ENCODE measurements at regions not wholly inside any gene's neighbourhood (a gene's known extent, or its start where the extent isn't known, plus 50 kb on each side); places are given as distances from the start of the nearest gene placed in this dataset.

GRCh38 chr12:74728006-74728405 is 190.4 kb downstream of the ATXN7L3B start:
- Histone ChIP-seq H3K36me3 (ENCODE audit: control insufficient read depth, insufficient read depth, low read length) (no peaks in the 10 kb centered on the region), H3K27me3 (ENCODE audit: control insufficient read depth, insufficient read depth, low read length) (no peaks in the 10 kb centered on the region), H3K9me3 (ENCODE audit: control insufficient read depth, insufficient read depth, low read length) (no peaks in the 10 kb centered on the region), H3K27ac (ENCODE audit: low read depth, low read length) (no peak overlapping the region), H3K4me1 (ENCODE audit: control insufficient read depth, insufficient read depth, low read length) (no peaks in the 10 kb centered on the region), H3K4me3 (ENCODE audit: low read depth, low read length) (no peak overlapping the region)
- DNase-seq (ENCODE audit: low read depth in 4 of 6, low spot score in 6 of 6) = no peak

GRCh38 chr12:74732164-74732784 is 194.6 kb downstream of the ATXN7L3B start:
- DNase-seq (ENCODE audit: low read depth in 4 of 6, low spot score in 6 of 6) = peak in 1 of 6 donors; percentile 19
- Histone ChIP-seq H3K4me3 (ENCODE audit: low read depth, low read length) (no peak overlapping the region), H3K27me3 (ENCODE audit: control insufficient read depth, insufficient read depth, low read length) (no peaks in the 10 kb centered on the region), H3K9me3 (ENCODE audit: control insufficient read depth, insufficient read depth, low read length) (no peaks in the 10 kb centered on the region), H3K27ac (ENCODE audit: low read depth, low read length) (no peak overlapping the region), H3K4me1 (ENCODE audit: control insufficient read depth, insufficient read depth, low read length) (no peaks in the 10 kb centered on the region), H3K36me3 (ENCODE audit: control insufficient read depth, insufficient read depth, low read length) (no peaks in the 10 kb centered on the region)
- WGBS (ENCODE audit: insufficient coverage) = no CpG with 5 or more reads among the region's 5 CpGs

- no peaks in the 10 kb centered on the region for H3K9me3 ChIP-seq (ENCODE audit: control insufficient read depth, insufficient read depth, low read length)
- H3K27me3 ChIP-seq (ENCODE audit: control insufficient read depth, insufficient read depth, low read length) = no peaks in the 10 kb centered on the region
- DNase-seq (ENCODE audit: low read depth in 4 of 6, low spot score in 6 of 6) = peak in 2 of 6 donors; percentile 4 to 21
- no peaks in the 10 kb centered on the region for H3K36me3 ChIP-seq (ENCODE audit: control insufficient read depth, insufficient read depth, low read length)
- WGBS (ENCODE audit: insufficient coverage) = 35% methylated on average over 4 of the region's 5 CpGs
- H3K27ac ChIP-seq (ENCODE audit: low read depth, low read length) = no peak overlapping the region
- H3K4me3 ChIP-seq (ENCODE audit: low read depth, low read length) = no peak overlapping the region
- no peaks in the 10 kb centered on the region for H3K4me1 ChIP-seq (ENCODE audit: control insufficient read depth, insufficient read depth, low read length)
These were observed 195.2 kb downstream of the ATXN7L3B start for GRCh38 chr12:74732826-74733225.

GRCh38 chr12:74741112-74741511 is 203.5 kb downstream of the ATXN7L3B start:
- H3K27ac ChIP-seq (ENCODE audit: low read depth, low read length) = no peak overlapping the region
- H3K27me3 ChIP-seq (ENCODE audit: control insufficient read depth, insufficient read depth, low read length) = no peaks in the 10 kb centered on the region
- 93% methylated on average over 3 of the region's 4 CpGs for WGBS (ENCODE audit: insufficient coverage)
- no peak for DNase-seq (ENCODE audit: low read depth in 4 of 6, low spot score in 6 of 6)
- no peaks in the 10 kb centered on the region for H3K4me1 ChIP-seq (ENCODE audit: control insufficient read depth, insufficient read depth, low read length)
- no peaks in the 10 kb centered on the region for H3K9me3 ChIP-seq (ENCODE audit: control insufficient read depth, insufficient read depth, low read length)
- no peaks in the 10 kb centered on the region for H3K36me3 ChIP-seq (ENCODE audit: control insufficient read depth, insufficient read depth, low read length)
- no peak overlapping the region for H3K4me3 ChIP-seq (ENCODE audit: low read depth, low read length)

- H3K36me3 ChIP-seq (ENCODE audit: control insufficient read depth, insufficient read depth, low read length) = no peaks in the 10 kb centered on the region
- no peak overlapping the region for H3K4me3 ChIP-seq (ENCODE audit: low read depth, low read length)
- H3K27ac ChIP-seq (ENCODE audit: low read depth, low read length) = no peak overlapping the region
- no peaks in the 10 kb centered on the region for H3K4me1 ChIP-seq (ENCODE audit: control insufficient read depth, insufficient read depth, low read length)
- no peaks in the 10 kb centered on the region for H3K9me3 ChIP-seq (ENCODE audit: control insufficient read depth, insufficient read depth, low read length)
- no peaks in the 10 kb centered on the region for H3K27me3 ChIP-seq (ENCODE audit: control insufficient read depth, insufficient read depth, low read length)
- peak in 4 of 6 donors; percentile 6 to 84 (median 40) for DNase-seq (ENCODE audit: low read depth in 4 of 6, low spot score in 6 of 6)
These were observed 209.7 kb downstream of the ATXN7L3B start for GRCh38 chr12:74747305-74747704.

- Histone ChIP-seq H3K27me3 (ENCODE audit: control insufficient read depth, insufficient read depth, low read length) (no peaks in the 10 kb centered on the region), H3K4me1 (ENCODE audit: control insufficient read depth, insufficient read depth, low read length) (no peaks in the 10 kb centered on the region), H3K9me3 (ENCODE audit: control insufficient read depth, insufficient read depth, low read length) (no peaks in the 10 kb centered on the region), H3K36me3 (ENCODE audit: control insufficient read depth, insufficient read depth, low read length) (no peaks in the 10 kb centered on the region), H3K27ac (ENCODE audit: low read depth, low read length) (no peak overlapping the region), H3K4me3 (ENCODE audit: low read depth, low read length) (no peak overlapping the region)
- no peak for DNase-seq (ENCODE audit: low read depth in 4 of 6, low spot score in 6 of 6)
- no CpG with 5 or more reads among the region's 1 CpG for WGBS (ENCODE audit: insufficient coverage)
These were observed 213.8 kb downstream of the ATXN7L3B start for GRCh38 chr12:74751441-74751840.

GRCh38 chr12:74752215-74752614 is 214.6 kb downstream of the ATXN7L3B start:
- WGBS (ENCODE audit: insufficient coverage) = 94% methylated on average over 2 of the region's 3 CpGs
- H3K9me3 ChIP-seq (ENCODE audit: control insufficient read depth, insufficient read depth, low read length) = no peaks in the 10 kb centered on the region
- no peak for DNase-seq (ENCODE audit: low read depth in 4 of 6, low spot score in 6 of 6)
- no peaks in the 10 kb centered on the region for H3K27me3 ChIP-seq (ENCODE audit: control insufficient read depth, insufficient read depth, low read length)
- H3K36me3 ChIP-seq (ENCODE audit: control insufficient read depth, insufficient read depth, low read length) = no peaks in the 10 kb centered on the region
- no peak overlapping the region for H3K4me3 ChIP-seq (ENCODE audit: low read depth, low read length)
- H3K27ac ChIP-seq (ENCODE audit: low read depth, low read length) = no peak overlapping the region
- no peaks in the 10 kb centered on the region for H3K4me1 ChIP-seq (ENCODE audit: control insufficient read depth, insufficient read depth, low read length)

GRCh38 chr12:74770552-74770951 is 232.9 kb downstream of the ATXN7L3B start:
- Histone ChIP-seq H3K27ac (ENCODE audit: low read depth, low read length) (no peak overlapping the region), H3K27me3 (ENCODE audit: control insufficient read depth, insufficient read depth, low read length) (no peaks in the 10 kb centered on the region), H3K9me3 (ENCODE audit: control insufficient read depth, insufficient read depth, low read length) (no peaks in the 10 kb centered on the region), H3K4me3 (ENCODE audit: low read depth, low read length) (no peak overlapping the region), H3K36me3 (ENCODE audit: control insufficient read depth, insufficient read depth, low read length) (no peaks in the 10 kb centered on the region), H3K4me1 (ENCODE audit: control insufficient read depth, insufficient read depth, low read length) (no peaks in the 10 kb centered on the region)
- no peak for DNase-seq (ENCODE audit: low read depth in 4 of 6, low spot score in 6 of 6)

- Histone ChIP-seq H3K36me3 (ENCODE audit: control insufficient read depth, insufficient read depth, low read length) (no peaks in the 10 kb centered on the region), H3K9me3 (ENCODE audit: control insufficient read depth, insufficient read depth, low read length) (no peaks in the 10 kb centered on the region), H3K4me3 (ENCODE audit: low read depth, low read length) (no peak overlapping the region), H3K27me3 (ENCODE audit: control insufficient read depth, insufficient read depth, low read length) (no peaks in the 10 kb centered on the region), H3K4me1 (ENCODE audit: control insufficient read depth, insufficient read depth, low read length) (no peaks in the 10 kb centered on the region), H3K27ac (ENCODE audit: low read depth, low read length) (no peak overlapping the region)
- no CpG with 5 or more reads among the region's 1 CpG for WGBS (ENCODE audit: insufficient coverage)
- DNase-seq (ENCODE audit: low read depth in 4 of 6, low spot score in 6 of 6) = no peak
These were observed 237.6 kb downstream of the ATXN7L3B start for GRCh38 chr12:74775276-74775675.

GRCh38 chr12:74776378-74776777 is 238.7 kb downstream of the ATXN7L3B start:
- Histone ChIP-seq H3K9me3 (ENCODE audit: control insufficient read depth, insufficient read depth, low read length) (no peaks in the 10 kb centered on the region), H3K36me3 (ENCODE audit: control insufficient read depth, insufficient read depth, low read length) (no peaks in the 10 kb centered on the region), H3K4me1 (ENCODE audit: control insufficient read depth, insufficient read depth, low read length) (no peaks in the 10 kb centered on the region), H3K4me3 (ENCODE audit: low read depth, low read length) (no peak overlapping the region), H3K27me3 (ENCODE audit: control insufficient read depth, insufficient read depth, low read length) (no peaks in the 10 kb centered on the region), H3K27ac (ENCODE audit: low read depth, low read length) (no peak overlapping the region)
- WGBS (ENCODE audit: insufficient coverage) = no CpG with 5 or more reads among the region's 7 CpGs
- no peak for DNase-seq (ENCODE audit: low read depth in 4 of 6, low spot score in 6 of 6)
